ENCODE measurements at regions not wholly inside any gene's neighbourhood (a gene's known extent, or its start where the extent isn't known, plus 50 kb on each side); places are given as distances from the start of the nearest gene placed in this dataset.

DNA sequence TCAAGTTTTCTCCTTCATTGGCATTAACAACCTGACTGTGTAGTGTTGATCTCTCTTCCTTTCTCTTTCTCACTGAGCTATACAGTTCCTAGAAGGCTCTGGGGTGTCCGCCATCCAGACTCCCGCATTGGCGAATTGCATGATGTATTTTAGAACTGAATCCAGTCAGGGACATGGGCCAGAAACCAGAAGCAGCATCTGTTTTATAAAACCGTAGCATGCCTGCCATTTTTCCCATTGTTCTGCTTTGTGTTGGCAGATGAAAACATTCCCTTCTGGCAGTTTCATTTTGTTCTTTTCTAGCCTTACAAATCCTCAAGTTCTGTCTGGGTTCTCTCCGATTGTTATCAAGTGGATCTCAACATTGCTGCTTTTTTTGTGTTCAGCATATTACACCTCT is 268.3 kb upstream of the SEL1L start:
- Histone ChIP-seq H3K9me2 (ENCODE audit: insufficient read depth) (no peaks in the 10 kb centered on the region), H3K36me3 (ENCODE audit: low read depth) (no peaks in the 10 kb centered on the region), H3K4me2 (ENCODE audit: unreplicated experiment) (no peak overlapping the region), H3K27me3 (replicated peaks; ENCODE audit: insufficient read depth) (no peaks in the 10 kb centered on the region), H3K9me3 (ENCODE audit: low read depth) (no peaks in the 10 kb centered on the region), H2AFZ (no peak overlapping the region), H3K9ac (no peak overlapping the region), H3K27ac (no peak overlapping the region), H3F3A (ENCODE audit: insufficient read depth) (no peaks in the 10 kb centered on the region), H3K4me3 (no peak overlapping the region), H4K20me1 (ENCODE audit: insufficient read depth) (no peaks in the 10 kb centered on the region), H3K4me1 (ENCODE audit: insufficient read depth) (no peaks in the 10 kb centered on the region), H3K79me2 (ENCODE audit: insufficient read depth) (no peaks in the 10 kb centered on the region)
- no peak for TF ChIP-seq EZH2 (IDR thresholded peaks at IDR 0.05; ENCODE audit: insufficient read depth, poor library complexity, severe bottlenecking)
- no peak for TF ChIP-seq EZH2phosphoT487 (IDR thresholded peaks at IDR 0.05; ENCODE audit: insufficient read depth, low read depth)
- DNase-seq, result no peak
- in situ Hi-C loops (cut with MboI), result no loop called here
- WGBS, 2 experiments (ENCODE audit: low coverage in 1 of 2, low lambda C conversion rate in 2 of 2, missing lambda C conversion rate in 2 of 2), result 1 to 3% methylated on average over 5 of the region's 5 CpGs

DNA sequence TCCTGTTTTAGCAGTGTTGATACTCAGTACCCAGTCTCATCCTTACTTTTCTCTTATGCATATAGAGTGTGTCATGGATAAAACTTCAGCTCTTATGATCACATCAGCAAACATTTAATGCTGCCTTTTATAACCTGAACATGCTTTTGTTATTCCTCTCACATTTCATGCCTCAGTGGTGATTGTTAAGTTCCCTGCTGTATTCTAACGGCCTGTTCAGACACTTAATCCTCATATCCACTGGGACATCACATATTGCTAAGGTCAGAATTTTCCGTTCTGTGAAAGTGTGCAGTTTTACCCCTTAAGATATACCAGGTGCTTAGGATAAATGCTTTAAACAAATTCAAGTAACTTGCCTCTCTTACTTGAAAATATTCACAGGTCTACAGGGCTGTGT is 268.7 kb upstream of the SEL1L start:
- Histone ChIP-seq H3K4me1 (ENCODE audit: insufficient read depth) (no peaks in the 10 kb centered on the region), H3K27me3 (replicated peaks; ENCODE audit: insufficient read depth) (no peaks in the 10 kb centered on the region), H3F3A (ENCODE audit: insufficient read depth) (no peaks in the 10 kb centered on the region), H3K36me3 (ENCODE audit: low read depth) (no peaks in the 10 kb centered on the region), H3K9ac (no peak overlapping the region), H3K9me3 (ENCODE audit: low read depth) (no peaks in the 10 kb centered on the region), H3K9me2 (ENCODE audit: insufficient read depth) (no peaks in the 10 kb centered on the region), H3K27ac (no peak overlapping the region), H3K4me2 (ENCODE audit: unreplicated experiment) (no peak overlapping the region), H2AFZ (no peak overlapping the region), H4K20me1 (ENCODE audit: insufficient read depth) (no peaks in the 10 kb centered on the region), H3K4me3 (no peak overlapping the region), H3K79me2 (ENCODE audit: insufficient read depth) (no peaks in the 10 kb centered on the region)
- TF ChIP-seq EZH2 (IDR thresholded peaks at IDR 0.05; ENCODE audit: insufficient read depth, poor library complexity, severe bottlenecking), result no peak
- no peak for TF ChIP-seq EZH2phosphoT487 (IDR thresholded peaks at IDR 0.05; ENCODE audit: insufficient read depth, low read depth)
- 0 to 3% methylated on average over 2 of the region's 2 CpGs for WGBS, 2 experiments (ENCODE audit: low coverage in 1 of 2, low lambda C conversion rate in 2 of 2, missing lambda C conversion rate in 2 of 2)
- in situ Hi-C loops (cut with MboI), result no loop called here
- no peak for DNase-seq

DNA sequence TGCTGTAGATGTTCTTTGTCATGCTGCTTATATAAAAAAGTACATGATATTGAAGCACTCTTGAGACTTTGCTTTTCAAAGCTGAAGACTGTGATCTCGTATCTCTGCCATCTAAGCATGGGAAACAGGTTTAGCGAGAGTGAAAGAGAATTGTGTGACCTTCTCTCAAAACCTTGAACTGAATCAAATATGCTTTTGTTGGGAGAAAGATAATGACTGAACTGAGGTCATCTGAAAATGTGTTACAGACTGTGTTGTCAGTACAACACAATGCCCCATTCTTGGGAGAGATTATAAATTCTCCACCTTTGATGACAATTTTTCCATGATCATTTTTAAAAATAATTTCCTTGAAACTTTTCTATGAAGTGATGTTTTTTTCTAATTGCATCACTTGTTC is 272.1 kb upstream of the SEL1L start:
- no peaks in the 10 kb centered on the region for H3K36me3 ChIP-seq (ENCODE audit: low read depth)
- WGBS, 2 experiments (ENCODE audit: low coverage in 1 of 2, low lambda C conversion rate in 2 of 2, missing lambda C conversion rate in 2 of 2), result 10 to 13% methylated on average over 2 of the region's 2 CpGs

DNA sequence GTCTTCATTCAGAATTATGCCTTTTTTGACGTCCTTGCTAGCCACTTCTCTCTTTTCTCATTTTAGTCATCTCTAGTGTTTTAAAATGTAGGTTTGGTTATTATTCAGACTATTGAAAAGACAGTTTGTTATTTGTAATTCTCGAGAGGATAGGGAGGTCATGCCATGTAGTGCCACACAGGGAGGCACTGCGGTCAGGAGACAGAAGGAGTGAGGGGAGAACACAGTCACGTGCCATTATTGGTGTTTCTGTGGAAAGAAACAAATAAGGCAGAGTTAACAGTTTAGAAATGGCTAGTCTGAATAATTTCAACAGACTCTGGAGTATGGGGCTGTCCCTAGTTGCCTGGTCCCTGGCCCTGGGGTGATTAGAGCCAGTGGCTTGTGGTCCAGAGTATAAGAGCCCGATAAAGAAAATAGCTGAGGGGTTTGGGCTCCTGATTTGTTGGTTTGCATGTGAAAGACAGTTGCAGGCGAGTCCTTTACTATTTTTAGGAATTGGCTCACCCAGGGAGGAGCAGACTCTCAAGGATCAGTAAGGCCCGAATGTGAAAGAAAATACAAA is 278.1 kb upstream of the SEL1L start:
- DNase-seq, result no peak
- H3K79me2 ChIP-seq (ENCODE audit: insufficient read depth), result no peaks in the 10 kb centered on the region
- H3K9me3 ChIP-seq (ENCODE audit: low read depth), result no peaks in the 10 kb centered on the region
- no peaks in the 10 kb centered on the region for H3K9me2 ChIP-seq (ENCODE audit: insufficient read depth)
- H3F3A ChIP-seq (ENCODE audit: insufficient read depth), result no peaks in the 10 kb centered on the region
- H3K36me3 ChIP-seq (ENCODE audit: low read depth), result no peaks in the 10 kb centered on the region
- no peak overlapping the region for H3K9ac ChIP-seq
- H3K4me2 ChIP-seq (ENCODE audit: unreplicated experiment), result no peak overlapping the region
- H2AFZ ChIP-seq, result no peak overlapping the region
- TF ChIP-seq EZH2 (IDR thresholded peaks at IDR 0.05; ENCODE audit: insufficient read depth, poor library complexity, severe bottlenecking) (no peak), EZH2phosphoT487 (IDR thresholded peaks at IDR 0.05; ENCODE audit: insufficient read depth, low read depth) (no peak)
- in situ Hi-C loops (cut with MboI), result no loop called here
- H3K4me3 ChIP-seq, result no peak overlapping the region
- H3K27me3 ChIP-seq (replicated peaks; ENCODE audit: insufficient read depth), result no peaks in the 10 kb centered on the region
- no peaks in the 10 kb centered on the region for H4K20me1 ChIP-seq (ENCODE audit: insufficient read depth)
- no peak overlapping the region for H3K27ac ChIP-seq
- no peaks in the 10 kb centered on the region for H3K4me1 ChIP-seq (ENCODE audit: insufficient read depth)
- WGBS, 2 experiments (ENCODE audit: low coverage in 1 of 2, low lambda C conversion rate in 2 of 2, missing lambda C conversion rate in 2 of 2), result 23 to 29% methylated on average over 7 of the region's 7 CpGs

More for the DNA sequence above, 272.1 kb upstream of the SEL1L start:
- Histone ChIP-seq H3K9me2 (ENCODE audit: insufficient read depth) (no peaks in the 10 kb centered on the region), H2AFZ (no peak overlapping the region), H3K79me2 (ENCODE audit: insufficient read depth) (no peaks in the 10 kb centered on the region), H3K9me3 (ENCODE audit: low read depth) (no peaks in the 10 kb centered on the region), H4K20me1 (ENCODE audit: insufficient read depth) (no peaks in the 10 kb centered on the region), H3K4me2 (ENCODE audit: unreplicated experiment) (no peak overlapping the region), H3F3A (ENCODE audit: insufficient read depth) (no peaks in the 10 kb centered on the region), H3K27ac (no peak overlapping the region), H3K27me3 (replicated peaks; ENCODE audit: insufficient read depth) (no peaks in the 10 kb centered on the region), H3K4me3 (no peak overlapping the region), H3K4me1 (ENCODE audit: insufficient read depth) (no peaks in the 10 kb centered on the region), H3K9ac (no peak overlapping the region)
- TF ChIP-seq EZH2 (IDR thresholded peaks at IDR 0.05; ENCODE audit: insufficient read depth, poor library complexity, severe bottlenecking) (no peak), EZH2phosphoT487 (IDR thresholded peaks at IDR 0.05; ENCODE audit: insufficient read depth, low read depth) (no peak)
- in situ Hi-C loops (cut with MboI), result no loop called here
- no peak for DNase-seq

DNA sequence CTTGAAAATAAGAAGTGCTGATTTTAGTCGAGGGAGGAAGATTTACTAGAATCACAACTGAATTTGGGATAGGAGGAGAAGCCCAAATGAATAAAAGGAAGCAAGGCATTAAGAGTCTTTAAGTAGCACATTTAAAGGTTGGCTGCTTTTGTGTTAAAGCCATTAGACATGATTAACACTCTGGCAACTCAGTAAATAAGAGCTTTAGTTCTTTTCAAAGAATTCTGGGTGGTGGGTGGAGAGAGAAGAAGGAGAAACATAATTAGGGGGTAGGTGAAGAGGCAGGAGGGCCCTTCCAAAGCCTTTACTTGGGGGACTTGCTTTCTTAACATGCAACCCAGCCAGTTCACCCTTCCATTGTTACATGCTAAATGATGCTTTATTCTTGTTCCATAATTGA is 284.6 kb upstream of the SEL1L start:
- Histone ChIP-seq H3K4me1 (ENCODE audit: insufficient read depth) (no peaks in the 10 kb centered on the region), H3K9ac (no peak overlapping the region), H3F3A (ENCODE audit: insufficient read depth) (no peaks in the 10 kb centered on the region), H3K27ac (no peak overlapping the region), H3K79me2 (ENCODE audit: insufficient read depth) (no peaks in the 10 kb centered on the region), H3K4me3 (no peak overlapping the region), H3K36me3 (ENCODE audit: low read depth) (no peaks in the 10 kb centered on the region), H3K9me3 (ENCODE audit: low read depth) (no peaks in the 10 kb centered on the region), H4K20me1 (ENCODE audit: insufficient read depth) (no peaks in the 10 kb centered on the region), H3K9me2 (ENCODE audit: insufficient read depth) (no peaks in the 10 kb centered on the region), H2AFZ (no peak overlapping the region), H3K27me3 (replicated peaks; ENCODE audit: insufficient read depth) (no peaks in the 10 kb centered on the region), H3K4me2 (ENCODE audit: unreplicated experiment) (no peak overlapping the region)
- no peak for DNase-seq
- TF ChIP-seq EZH2phosphoT487 (IDR thresholded peaks at IDR 0.05; ENCODE audit: insufficient read depth, low read depth) (no peak), EZH2 (IDR thresholded peaks at IDR 0.05; ENCODE audit: insufficient read depth, poor library complexity, severe bottlenecking) (no peak)
- 0% methylated on average over 1 of the region's 1 CpG for WGBS, 2 experiments (ENCODE audit: low coverage in 1 of 2, low lambda C conversion rate in 2 of 2, missing lambda C conversion rate in 2 of 2)
- in situ Hi-C loops (cut with MboI), result no loop called here
